ENCODE measurements at regions not wholly inside any gene's neighbourhood (a gene's known extent, or its start where the extent isn't known, plus 50 kb on each side); places are given as distances from the start of the nearest gene placed in this dataset.

DNA sequence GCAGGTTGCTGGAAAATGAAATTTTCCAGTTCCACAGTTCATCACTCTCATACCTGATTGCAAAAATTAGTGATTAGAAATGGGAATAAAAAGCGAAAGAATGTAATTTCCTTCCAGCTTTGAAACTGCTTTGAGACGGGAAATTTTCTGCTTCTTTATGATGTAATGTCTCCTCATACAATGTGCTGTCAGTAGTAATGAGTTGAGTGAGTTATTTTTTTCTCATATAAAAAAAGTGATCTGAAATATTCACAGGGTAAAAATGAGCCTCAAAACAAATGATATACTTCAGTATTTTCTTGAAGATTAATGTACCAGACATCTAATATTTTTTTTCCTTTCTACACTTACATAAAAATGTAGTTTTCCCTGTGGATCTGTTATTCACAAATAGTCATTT lies 179.1 kb upstream of the FAT4 start:
- no peak overlapping the region for H3K4me3 ChIP-seq (ENCODE audit: low read length)
- no peak for TF ChIP-seq EZH2phosphoT487 (IDR thresholded peaks at IDR 0.05; ENCODE audit: low read length)
- TF ChIP-seq EZH2 (optimal IDR thresholded peaks at IDR 0.05; ENCODE audit: low read depth, low read length), result no peak
- TF ChIP-seq, protein P1, sequence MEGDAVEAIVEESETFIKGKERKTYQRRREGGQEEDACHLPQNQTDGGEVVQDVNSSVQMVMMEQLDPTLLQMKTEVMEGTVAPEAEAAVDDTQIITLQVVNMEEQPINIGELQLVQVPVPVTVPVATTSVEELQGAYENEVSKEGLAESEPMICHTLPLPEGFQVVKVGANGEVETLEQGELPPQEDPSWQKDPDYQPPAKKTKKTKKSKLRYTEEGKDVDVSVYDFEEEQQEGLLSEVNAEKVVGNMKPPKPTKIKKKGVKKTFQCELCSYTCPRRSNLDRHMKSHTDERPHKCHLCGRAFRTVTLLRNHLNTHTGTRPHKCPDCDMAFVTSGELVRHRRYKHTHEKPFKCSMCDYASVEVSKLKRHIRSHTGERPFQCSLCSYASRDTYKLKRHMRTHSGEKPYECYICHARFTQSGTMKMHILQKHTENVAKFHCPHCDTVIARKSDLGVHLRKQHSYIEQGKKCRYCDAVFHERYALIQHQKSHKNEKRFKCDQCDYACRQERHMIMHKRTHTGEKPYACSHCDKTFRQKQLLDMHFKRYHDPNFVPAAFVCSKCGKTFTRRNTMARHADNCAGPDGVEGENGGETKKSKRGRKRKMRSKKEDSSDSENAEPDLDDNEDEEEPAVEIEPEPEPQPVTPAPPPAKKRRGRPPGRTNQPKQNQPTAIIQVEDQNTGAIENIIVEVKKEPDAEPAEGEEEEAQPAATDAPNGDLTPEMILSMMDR (IDR thresholded peaks at IDR 0.05; ENCODE audit: low read length), result no peak
- H3K27ac ChIP-seq (ENCODE audit: low read length), result no peak overlapping the region

DNA sequence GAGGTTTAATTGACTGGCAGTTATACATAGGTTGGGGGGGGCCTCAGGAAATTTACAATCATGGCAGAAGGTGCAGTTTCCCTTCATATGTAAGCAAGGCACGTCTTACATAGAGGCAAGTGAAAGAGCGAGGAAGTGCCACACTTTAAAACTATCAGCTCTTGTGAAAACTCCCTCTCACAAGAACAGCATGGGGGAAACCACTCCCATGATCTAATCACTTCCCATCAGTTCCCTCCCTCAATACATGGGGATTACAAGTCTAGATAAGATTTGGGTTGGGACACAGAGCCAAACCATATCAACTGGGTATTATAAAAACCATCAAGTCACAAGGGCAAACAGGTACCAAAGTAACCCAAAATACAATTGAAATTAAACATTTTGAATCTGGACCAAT lies 182.0 kb upstream of the FAT4 start:
- H3K27me3 ChIP-seq (replicated peaks; ENCODE audit: insufficient read depth, low read length), result no peaks in the 10 kb centered on the region

More for the DNA sequence above, 179.1 kb upstream of the FAT4 start:
- H3K27me3 ChIP-seq (replicated peaks; ENCODE audit: insufficient read depth, low read length), result no peaks in the 10 kb centered on the region
- no peak for DNase-seq
- H3K9me2 ChIP-seq (replicated peaks; ENCODE audit: insufficient read depth, low read length), result no peaks in the 10 kb centered on the region
- no peak overlapping the region for H3K9ac ChIP-seq (ENCODE audit: low read length)
- no peaks in the 10 kb centered on the region for H4K20me1 ChIP-seq (ENCODE audit: insufficient read depth, low read length)
- no peak overlapping the region for H2AFZ ChIP-seq (ENCODE audit: low read length)
- H3K4me2 ChIP-seq (ENCODE audit: low read depth, low read length), result no peak overlapping the region
- H3K79me2 ChIP-seq (ENCODE audit: low read length), result no peaks in the 10 kb centered on the region
- no peaks in the 10 kb centered on the region for H3K36me3 ChIP-seq (replicated peaks; ENCODE audit: insufficient read depth, low read length)
- H3F3A ChIP-seq (ENCODE audit: insufficient read depth, low read length), result no peaks in the 10 kb centered on the region
- H3K9me3 ChIP-seq (replicated peaks; ENCODE audit: insufficient read depth, low read length), result no peaks in the 10 kb centered on the region
- no peaks in the 10 kb centered on the region for H3K4me1 ChIP-seq (ENCODE audit: low read length)

DNA sequence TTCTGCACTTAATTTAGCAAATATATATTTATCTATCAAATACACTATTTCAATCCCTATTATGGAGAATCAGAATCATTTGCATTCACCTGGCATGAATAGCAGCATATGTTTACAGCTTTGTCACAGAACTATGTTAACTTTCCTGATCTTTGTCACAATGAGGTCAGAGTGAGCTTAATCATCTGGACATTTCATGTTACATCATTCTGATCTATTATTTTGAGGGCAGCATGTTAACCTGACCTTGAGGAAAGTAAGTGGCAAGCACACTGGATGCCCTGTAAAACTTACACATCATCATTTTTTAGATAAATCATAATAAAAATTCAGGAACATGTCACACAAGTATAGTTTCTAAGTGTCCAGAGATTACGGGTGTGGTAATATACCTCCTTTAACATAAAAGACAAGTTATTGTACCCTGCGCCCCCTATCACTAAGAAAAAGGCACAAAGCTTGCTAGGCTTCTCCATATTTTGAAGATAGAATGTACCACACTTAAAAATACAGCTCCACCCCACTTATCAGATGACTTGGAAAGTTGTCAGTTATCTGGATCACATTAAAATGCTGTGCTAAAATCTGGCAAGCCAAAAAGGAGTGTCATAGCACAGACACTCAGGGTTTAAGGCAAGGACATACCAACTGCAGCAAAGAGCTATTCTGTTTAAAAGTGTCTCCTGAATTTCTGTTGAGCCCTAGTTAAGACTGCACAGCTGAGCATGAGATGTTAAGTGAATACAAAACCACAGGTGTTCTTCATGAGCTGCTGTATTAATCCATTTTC lies 182.7 kb upstream of the FAT4 start:
- Histone ChIP-seq H3K79me2 (ENCODE audit: low read length) (no peaks in the 10 kb centered on the region), H4K20me1 (ENCODE audit: insufficient read depth, low read length) (no peaks in the 10 kb centered on the region), H3K9me2 (replicated peaks; ENCODE audit: insufficient read depth, low read length) (no peaks in the 10 kb centered on the region), H3K4me2 (ENCODE audit: low read depth, low read length) (no peak overlapping the region), H3K4me3 (ENCODE audit: low read length) (no peak overlapping the region), H3K9me3 (replicated peaks; ENCODE audit: insufficient read depth, low read length) (no peaks in the 10 kb centered on the region), H3K9ac (ENCODE audit: low read length) (no peak overlapping the region), H3K4me1 (ENCODE audit: low read length) (no peaks in the 10 kb centered on the region), H3K27ac (ENCODE audit: low read length) (no peak overlapping the region), H2AFZ (ENCODE audit: low read length) (no peak overlapping the region), H3K27me3 (replicated peaks; ENCODE audit: insufficient read depth, low read length) (no peaks in the 10 kb centered on the region), H3F3A (ENCODE audit: insufficient read depth, low read length) (no peaks in the 10 kb centered on the region), H3K36me3 (replicated peaks; ENCODE audit: insufficient read depth, low read length) (no peaks in the 10 kb centered on the region)
- DNase-seq, result no peak
- TF ChIP-seq EZH2 (optimal IDR thresholded peaks at IDR 0.05; ENCODE audit: low read depth, low read length) (no peak), EZH2phosphoT487 (IDR thresholded peaks at IDR 0.05; ENCODE audit: low read length) (no peak)
- TF ChIP-seq, protein P1 (IDR thresholded peaks at IDR 0.05; ENCODE audit: low read length), result no peak

More for the DNA sequence above, 182.0 kb upstream of the FAT4 start:
- Histone ChIP-seq H3K79me2 (ENCODE audit: low read length) (no peaks in the 10 kb centered on the region), H3K27ac (ENCODE audit: low read length) (no peak overlapping the region), H2AFZ (ENCODE audit: low read length) (no peak overlapping the region), H4K20me1 (ENCODE audit: insufficient read depth, low read length) (no peaks in the 10 kb centered on the region), H3K4me3 (ENCODE audit: low read length) (no peak overlapping the region), H3K9me3 (replicated peaks; ENCODE audit: insufficient read depth, low read length) (no peaks in the 10 kb centered on the region), H3K9me2 (replicated peaks; ENCODE audit: insufficient read depth, low read length) (no peaks in the 10 kb centered on the region), H3K4me1 (ENCODE audit: low read length) (no peaks in the 10 kb centered on the region), H3K36me3 (replicated peaks; ENCODE audit: insufficient read depth, low read length) (no peaks in the 10 kb centered on the region), H3K4me2 (ENCODE audit: low read depth, low read length) (no peak overlapping the region), H3F3A (ENCODE audit: insufficient read depth, low read length) (no peaks in the 10 kb centered on the region), H3K9ac (ENCODE audit: low read length) (no peak overlapping the region)
- DNase-seq, result no peak
- TF ChIP-seq EZH2 (optimal IDR thresholded peaks at IDR 0.05; ENCODE audit: low read depth, low read length) (no peak), EZH2phosphoT487 (IDR thresholded peaks at IDR 0.05; ENCODE audit: low read length) (no peak)
- TF ChIP-seq, protein P1 (IDR thresholded peaks at IDR 0.05; ENCODE audit: low read length), result no peak
